Activated CD4-positive, alpha-beta T cell treated with anti-CD3 and anti-CD28 coated beads, Interleukin-2, amount 50 U/mL, for 1 hour (primary cell): ENCODE measurements at regions not wholly inside any gene's neighbourhood (a gene's known extent, or its start where the extent isn't known, plus 50 kb on each side); places are given as distances from the start of the nearest gene placed in this dataset.

ENCODE experiments used
- DNase-seq: peaks from one replicate; pipeline ENCODE4 v3.0.0-alpha.2; 2020

DNA sequence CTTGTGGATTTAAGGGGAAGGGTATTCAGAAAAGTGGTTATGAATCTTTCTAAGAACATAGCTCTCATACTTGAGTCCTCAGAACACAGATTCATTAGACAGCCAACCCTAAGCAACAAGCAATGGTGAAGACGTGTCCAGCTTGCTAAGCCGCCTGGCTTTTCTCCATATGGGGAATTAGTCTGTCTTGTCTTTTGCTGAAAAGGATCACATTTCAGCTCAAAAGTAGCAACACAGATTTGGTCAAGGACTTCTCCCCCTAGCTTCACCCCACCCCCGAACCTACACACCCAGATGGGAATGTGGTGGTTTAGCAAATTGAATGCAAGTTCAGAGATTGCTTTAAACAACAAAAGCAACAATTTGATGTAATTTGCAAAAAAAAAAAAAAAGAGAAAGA, 103.3 kb upstream of the RASGEF1B start:
- DNase-seq: no peak

DNA sequence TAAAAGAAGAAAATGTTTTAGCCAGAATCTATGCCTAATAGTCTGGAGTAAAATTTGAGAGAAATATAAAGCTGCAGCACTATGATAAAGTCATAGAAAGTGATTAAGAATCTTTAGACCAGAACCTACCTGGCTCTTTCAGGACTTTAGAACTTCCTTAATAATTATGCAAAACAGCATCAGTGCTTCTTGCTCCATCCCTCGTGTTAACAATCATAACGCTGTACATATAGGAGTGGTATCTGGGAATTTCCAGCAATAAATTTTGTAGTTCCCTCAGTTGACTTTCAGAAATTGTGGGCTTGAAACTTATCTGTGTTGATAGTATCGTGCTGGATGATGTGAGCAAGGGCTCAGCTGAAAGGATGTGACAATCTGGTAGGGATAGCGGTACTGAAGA, 102.1 kb upstream of the RASGEF1B start:
- no peak for DNase-seq

DNA sequence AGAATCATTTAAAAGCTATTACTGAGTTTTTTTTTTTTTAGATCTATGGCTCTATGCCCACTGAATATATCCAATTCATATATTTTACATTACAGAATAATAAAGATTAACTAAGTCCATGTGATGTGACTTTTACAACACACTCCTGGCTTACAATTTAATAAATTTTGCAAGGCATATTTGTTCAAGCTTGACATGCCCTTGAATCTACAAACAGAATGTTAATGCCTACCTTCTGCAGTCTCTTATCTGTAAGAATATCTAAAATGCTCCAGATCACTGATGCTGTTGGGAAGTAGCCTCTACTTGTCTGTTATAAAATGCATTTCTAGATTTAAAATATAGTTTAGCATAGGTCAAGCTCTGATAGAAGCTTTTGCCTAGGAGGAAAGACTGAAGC, 100.7 kb upstream of the RASGEF1B start:
- no peak for DNase-seq

DNA sequence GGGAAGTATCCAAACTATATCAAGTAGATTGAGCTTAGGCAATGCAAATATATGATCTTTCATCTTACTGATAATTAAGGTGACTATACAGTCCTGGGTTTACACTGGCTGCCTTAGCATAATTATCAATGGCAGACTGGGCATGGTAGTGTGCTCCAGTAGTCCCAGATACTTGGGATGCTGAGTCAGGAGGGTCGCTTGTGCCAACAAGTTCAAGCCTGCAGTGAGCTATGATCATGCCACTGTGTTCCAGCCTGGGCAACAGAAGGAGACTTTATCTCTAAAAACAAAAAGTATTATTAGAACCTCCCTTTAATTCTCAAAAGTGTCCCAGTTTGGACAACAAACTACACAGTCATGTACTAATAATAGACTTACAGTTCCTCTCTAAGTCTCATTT, 99.4 kb upstream of the RASGEF1B start:
- no peak for DNase-seq

DNA sequence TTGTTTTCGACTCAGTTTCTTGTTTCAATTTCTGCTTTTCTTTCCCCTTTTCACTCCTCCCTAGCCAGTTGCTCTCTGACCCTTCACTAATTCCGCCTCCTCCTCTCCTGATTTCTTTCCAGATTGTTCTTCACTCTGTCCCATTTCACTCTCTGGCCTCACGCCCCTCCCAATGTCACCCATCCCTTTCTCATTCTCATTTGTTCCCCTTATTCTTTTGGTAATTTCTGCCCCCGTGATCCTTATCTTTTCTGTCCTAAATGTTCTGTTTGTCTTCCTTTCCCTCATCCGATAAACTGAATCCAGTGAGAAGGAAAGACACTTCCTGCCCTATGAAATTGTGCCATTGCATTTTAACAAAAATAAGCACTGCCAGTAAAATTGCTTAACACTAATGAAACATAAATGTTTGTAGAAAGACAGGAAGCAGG, 94.5 kb upstream of the RASGEF1B start:
- no peak for DNase-seq

DNA sequence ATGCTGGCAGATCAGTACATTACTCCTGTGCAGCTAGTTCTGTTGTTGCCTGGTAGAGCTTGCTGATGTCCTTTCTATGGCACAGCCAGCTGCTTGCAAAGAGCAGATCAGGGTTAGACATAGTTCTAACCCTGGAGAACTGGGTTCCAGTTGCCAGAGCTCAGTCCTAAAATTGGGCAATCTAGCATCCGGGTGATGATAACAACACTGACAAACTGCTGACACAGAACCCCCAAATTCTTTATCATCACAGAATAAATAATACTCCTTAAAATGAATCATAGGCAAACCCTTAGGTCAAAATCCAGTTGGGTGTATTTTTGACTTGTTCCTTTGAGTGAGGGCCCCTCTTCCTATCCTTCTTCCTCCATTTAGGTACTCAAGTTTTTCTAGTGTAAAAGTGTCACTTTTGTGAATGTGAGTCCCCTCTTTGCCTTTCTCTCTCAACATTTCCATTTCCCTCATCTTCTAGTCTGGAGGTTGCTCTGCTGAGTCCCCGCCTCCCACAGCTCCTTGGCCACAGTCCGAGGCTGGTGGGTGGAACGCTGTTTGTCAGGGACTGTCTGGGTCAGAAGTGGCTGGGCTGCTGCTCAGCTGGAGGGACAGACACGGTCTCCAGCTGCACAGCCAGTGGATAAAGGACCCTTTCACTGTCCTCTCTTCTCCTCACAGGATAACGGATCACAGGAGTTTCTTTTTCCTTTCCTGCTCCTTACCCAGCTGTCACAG, 93.6 kb upstream of the RASGEF1B start:
- no peak for DNase-seq

DNA sequence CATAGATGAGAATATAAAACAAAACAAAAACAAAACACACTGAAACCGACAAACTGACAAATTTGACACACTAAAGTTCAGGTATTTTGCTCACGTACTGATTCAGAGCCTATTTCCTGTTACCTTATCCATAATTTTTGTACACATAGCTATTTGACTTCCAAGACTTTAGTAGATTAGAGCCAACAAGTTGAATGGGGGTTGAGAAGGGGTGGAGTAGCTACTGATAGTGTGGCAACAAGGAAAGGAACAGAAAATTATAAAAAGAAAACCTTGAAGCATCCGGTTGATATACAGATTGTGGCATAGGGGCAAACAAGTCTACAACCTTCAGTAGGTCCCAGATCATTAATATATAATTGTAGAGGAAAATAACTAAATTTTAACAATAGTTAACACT, 92.3 kb upstream of the RASGEF1B start:
- DNase-seq: no peak

DNA sequence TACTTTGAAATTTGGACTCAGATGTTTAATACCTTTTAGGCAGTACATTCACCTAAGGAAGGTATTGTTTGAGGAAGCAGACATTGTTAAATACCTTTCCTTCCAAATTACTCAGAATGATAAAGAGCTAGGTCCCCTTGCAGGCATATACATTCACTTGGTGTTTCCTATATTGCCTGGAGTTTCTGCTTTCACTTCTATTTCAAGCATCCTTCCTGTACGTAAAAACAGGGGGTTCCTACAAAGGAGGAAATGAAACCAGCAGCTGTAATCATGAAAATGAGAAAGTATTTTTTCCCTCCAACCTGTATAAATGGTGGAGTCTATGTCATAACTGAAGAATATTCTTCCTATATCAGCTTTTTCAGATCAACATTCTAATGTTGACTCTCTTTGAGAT, 90.4 kb upstream of the RASGEF1B start:
- DNase-seq: no peak

DNA sequence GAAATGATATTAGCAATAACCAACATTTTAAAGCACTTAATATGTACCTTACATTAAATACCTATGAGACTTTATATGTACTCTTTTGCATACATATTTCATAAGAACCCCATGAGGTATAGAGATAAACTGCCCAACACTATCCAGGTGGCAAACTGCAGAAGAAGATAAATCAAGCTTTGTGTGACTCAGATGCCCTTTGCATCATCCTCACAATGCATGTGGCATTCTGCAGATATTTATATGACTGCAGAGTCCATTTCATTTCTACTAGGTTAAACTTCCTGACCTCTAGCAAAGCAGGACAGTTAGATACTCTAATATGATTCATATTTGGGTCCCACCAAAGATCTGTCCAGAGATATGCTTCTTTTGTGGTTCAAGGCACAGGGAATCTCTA, 85.6 kb upstream of the RASGEF1B start:
- DNase-seq: no peak

DNA sequence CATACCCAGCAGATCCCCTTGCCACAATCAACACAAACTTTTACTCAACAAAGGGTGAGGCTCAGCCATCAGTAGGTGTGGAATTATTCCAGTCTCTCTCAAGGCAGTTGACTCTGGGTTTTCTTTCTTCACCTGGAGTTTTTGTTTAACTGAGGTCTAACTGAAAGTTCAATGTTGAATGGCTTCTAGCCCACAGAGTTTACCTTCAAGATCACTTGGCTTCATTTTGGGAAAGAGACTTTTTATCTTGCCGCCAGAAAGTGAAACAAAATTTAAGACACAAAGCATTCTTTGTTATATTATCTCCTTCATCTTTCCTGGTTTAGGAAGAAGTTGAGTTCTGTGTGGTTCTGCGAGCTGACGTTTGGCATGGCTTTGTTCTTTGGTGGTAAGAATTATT, 83.8 kb upstream of the RASGEF1B start:
- no peak for DNase-seq

DNA sequence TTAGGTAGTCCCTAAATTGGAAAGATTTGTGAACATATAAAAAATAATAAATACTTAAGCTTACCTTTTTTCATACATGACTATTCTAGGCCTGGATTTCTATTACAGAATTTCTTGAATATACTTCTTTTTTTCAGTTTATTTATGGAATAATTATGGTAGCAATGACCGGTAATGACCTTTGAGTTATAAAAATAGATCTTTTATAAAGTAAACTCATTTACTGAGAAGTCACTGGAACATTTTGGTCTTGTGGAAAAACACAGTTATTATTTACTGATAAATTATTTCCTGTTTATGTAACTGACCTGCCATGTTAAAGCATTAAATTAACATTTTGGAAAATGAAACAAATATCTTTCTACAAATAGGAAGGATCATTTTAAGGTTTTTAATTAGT, 80.4 kb upstream of the RASGEF1B start:
- no peak for DNase-seq

DNA sequence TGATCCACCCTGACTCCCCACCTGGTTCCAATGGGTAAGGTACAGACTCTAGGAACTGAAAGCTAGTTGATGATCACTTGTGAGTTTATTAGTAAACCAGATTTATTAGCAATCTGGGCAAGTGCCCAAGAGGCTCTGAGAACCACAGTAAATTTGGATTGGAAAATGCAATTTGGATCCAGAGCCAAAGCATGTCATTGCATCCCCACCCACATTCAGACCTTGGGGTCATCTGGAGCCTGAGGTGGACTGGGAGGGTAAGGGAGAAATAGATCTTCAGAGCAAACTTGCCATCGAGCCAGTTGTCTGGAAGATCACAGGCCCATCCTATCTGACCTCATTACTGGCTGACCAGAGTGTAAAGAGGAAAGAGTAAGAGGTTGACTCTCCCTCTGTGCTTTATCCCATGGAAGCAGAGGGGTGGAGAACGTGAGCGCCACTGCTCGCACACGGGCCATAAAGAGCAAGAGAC, 78.7 kb upstream of the RASGEF1B start:
- no peak for DNase-seq

DNA sequence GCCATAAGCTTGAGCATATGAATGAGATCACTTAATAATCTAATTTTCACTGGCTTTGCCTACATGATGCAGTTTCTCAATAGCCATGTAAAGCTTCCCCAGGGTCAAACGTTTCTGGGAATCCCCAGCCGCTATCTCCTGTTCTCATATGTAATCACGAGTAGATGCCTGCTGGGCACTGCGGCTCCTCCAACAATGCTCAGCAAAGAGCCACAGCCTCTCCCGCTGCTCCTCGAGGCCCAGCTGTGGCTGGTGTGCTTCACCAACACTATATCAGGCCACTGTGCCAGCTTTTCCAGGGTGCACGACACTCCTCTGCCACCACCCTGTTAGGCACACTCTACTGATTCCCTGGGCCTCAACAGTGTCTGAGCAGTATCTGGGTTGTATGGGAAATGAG, 78.3 kb upstream of the RASGEF1B start:
- no peak for DNase-seq

DNA sequence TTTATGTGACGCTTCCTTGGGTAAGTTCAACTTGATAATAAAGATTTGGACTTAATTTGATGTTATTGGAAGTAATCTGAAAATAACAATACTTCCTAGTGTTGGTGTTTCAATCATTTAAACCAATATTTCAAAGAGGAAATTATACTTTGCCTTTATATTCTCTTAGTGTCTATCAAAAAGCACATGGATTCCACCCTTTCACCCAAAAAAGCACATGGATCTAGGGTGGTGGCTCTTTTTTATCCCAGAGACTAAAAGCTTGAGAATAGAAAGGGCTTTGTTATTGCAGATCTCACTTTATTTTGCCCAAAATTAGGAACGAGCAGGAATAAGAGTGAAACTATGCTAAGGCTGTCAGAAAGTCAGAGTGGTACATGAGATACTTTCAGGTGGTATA, 75.1 kb upstream of the RASGEF1B start:
- no peak for DNase-seq

DNA sequence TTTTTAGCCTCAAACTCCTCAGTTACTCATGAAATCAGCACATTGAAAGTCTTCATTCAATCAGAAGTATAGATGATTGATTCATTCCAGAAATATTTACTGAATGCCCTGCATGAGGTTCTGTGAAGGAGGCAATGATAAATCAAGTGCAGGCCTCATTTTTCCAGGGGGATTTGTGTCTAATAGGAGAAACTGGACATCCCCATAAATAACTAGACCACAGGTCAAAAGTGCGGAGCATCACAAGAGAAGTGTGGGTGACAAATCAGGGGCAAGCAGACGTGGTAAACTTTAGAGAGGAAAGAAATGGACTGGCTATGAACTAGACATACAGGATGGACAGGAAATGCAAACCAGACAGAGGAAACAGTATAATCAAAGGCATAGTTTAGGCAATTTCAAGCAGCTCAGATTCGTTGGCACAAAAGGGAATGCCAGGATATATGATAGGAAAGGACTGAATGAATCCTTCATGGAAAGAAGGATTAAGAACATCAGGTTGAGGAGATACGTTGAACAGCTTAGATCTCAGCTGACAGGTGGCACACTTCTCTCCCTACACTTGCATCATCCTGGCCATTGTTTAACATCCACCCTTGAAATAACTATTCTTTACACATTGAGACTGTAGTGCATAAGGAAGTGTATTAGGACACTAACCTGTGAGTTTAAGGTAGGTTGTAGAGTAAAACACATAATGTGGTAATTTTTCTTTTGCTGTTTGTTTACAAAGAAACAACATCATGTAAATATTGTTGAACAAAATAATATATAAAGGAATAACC, 69.6 kb upstream of the RASGEF1B start:
- no peak for DNase-seq

DNA sequence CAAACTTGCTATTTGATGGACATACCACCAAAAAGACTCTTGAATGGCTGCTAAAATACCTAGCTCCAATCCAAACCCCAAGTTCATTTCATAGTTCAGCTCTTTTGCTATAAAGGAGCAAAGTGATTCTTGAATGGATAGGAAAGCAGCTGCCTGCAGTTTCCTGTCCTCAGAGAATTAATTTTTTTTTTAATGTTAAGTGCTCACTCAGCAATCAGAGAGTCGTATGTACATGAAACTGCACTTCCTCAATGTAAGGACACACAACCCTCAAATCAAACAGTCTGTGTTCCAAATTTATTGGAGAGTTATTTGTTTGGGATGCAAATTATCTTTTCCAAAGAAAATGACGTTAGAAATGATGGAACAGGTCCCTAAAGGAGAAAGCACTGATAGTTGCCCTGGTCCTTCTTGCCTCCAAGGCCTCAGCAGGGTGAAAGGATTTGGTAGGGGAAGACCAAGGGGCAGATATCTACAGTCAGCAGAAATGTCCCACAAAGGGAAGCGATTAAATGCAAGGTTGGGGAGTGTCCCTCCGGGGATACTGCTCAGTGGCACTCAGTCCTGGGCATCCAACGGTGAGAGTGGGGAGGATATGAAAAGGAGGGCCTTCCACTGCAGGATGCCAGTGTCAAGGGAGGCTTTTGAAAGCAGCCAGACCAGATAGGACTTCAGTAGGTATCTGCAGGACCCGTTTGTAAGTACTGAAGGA, 67.2 kb upstream of the RASGEF1B start:
- DNase-seq: no peak

DNA sequence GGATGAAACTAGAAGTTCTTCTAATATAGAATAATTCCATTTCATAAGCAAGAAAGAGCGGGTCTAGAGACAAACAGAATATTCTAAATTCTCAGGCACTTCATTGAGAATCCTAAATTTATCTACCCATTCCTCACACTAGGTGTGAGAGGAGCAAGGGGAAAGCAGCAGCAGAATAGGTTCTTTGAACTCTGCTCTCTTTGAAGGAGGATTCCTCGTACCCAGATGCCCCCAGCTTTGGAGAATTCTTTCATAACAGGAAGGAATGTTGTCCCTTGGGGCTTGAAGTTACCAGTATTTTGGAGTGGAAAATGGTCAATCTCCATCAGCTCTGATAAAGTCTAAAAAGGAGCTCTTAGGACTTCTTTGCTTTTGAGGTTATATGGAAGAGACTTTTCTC, 59.7 kb upstream of the RASGEF1B start:
- no peak for DNase-seq

DNA sequence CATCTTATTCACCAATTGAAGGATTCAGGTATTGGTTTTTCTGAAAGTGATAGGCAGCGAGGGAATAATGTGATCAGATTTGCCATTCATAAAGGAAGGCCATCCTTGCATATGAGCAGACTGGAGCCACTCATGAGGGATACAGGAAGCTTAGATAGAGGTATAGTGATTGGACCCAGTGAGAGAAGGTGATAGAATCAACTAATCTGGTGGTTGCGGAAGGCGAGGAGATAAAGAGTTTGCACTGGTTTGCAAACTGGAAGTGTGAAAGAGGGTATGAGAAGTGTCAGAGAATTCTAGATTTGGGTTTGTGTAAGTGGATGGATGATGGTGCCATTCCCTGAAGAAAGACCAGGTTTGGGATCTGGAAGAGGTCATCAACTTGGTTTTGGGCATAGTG, 57.3 kb upstream of the RASGEF1B start:
- DNase-seq: no peak

DNA sequence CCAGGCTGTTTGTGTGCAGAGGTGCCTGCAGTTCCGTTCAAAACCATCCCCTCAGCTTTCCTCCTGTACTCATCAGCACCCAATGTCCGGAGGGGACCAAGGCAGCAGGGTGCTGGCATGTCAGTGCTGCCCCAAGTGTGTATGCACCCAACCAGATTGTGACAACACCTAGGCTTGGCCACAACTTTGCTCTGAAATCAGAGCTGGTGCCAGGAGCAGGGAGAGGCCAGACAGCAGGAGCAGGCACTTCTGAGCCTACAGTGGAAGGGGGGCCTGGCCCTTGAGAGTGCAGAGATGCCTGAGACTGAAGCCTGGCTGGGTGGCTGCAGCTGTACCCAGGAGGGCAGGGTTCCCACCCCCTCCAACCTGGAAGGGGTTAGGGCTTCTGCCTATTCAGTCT, 56.5 kb upstream of the RASGEF1B start:
- no peak for DNase-seq

DNA sequence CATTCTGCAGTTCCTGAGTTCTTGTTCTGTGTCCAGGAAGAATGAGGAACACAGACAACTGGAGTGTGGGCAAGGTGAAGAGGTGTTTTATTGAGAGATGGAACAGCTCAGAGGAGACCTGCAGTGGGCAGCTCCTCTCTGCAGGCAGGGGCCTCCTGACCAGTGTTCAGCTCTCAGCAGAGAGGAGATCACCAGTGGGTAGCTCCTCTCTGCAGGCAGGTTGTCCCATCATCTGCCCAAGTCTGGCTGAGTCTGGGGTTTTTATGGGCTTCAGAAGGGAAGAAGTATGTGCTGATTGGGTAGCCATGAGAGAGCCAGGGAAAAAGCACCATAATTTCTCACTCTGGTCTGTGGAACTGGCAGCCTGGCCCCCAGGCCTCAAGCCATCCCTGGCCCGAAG, 56.0 kb upstream of the RASGEF1B start:
- no peak for DNase-seq

DNA sequence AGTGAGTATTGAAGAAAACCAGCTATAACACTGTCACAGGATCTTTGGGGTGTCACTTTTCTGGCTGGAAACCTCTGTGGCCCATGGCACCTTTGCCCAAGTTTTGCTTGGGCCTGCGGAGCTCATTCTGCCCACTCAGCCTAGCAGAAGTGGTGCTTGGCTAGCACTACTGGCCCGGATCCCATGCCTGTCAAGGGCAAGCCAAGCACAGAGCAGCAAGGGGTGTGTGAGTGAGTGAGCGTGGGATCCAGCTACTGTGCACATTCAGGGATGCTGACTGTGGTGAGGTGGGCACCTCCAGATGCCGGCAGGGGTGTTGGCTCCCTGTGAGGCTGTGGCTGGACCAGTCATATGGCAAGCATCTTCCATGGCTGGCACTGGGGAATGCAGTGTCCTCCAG, 55.4 kb upstream of the RASGEF1B start:
- no peak for DNase-seq

DNA sequence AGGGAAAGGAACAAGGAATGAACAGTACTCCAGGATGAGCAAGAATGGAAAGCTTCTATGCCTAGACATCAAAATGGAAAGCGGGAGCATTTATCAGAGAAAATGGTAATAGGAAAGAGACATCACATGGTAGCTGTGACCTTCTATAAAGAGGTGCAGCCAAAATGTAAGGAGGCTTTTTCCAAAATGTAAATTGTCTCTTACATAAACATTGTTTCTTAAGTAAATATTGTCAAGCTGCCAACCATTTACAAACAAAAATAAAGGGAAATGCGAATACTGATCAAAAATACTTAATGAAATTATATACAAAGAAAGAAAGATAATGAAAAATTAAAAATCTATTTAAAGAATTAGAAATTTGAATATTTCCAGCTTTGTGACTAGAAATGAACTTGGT, 55.0 kb upstream of the RASGEF1B start:
- no peak for DNase-seq

DNA sequence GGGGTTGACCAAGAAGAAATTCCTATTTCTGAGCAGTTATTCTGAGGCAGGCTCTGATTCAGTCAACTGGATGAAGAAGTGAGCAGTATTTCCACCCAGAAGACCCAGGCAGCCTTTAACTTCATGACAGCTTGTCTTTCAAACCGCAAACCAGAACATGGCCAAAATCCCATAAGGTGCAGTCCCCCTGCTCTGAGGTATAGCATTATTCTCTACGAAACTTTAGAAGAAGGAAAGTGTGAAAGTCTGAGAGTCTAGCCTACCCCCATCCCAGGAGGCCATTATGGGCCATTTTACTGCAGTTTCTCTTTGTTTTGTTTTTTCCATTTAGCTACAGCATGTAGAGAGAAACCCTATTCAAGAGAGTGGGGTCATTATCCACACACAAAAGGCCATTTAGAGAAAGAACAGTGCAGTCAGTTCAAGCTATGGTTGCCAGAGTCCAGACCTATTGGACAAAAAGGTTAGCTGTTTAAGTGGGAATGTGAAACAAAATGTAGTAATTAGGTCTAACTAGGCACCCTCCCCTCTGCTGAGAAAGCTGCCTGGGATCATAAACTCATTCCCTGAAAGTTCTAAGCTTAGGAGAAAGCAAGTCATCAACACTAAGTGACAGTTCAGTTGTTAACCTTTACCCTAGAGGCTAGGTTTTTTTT, 52.1 kb upstream of the RASGEF1B start:
- no peak for DNase-seq
